Caco-2 (cell line): ENCODE measurements at regions not wholly inside any gene's neighbourhood (a gene's known extent, or its start where the extent isn't known, plus 50 kb on each side); places are given as distances from the start of the nearest gene placed in this dataset.

Source experiments
- BruUV-seq: library from RNA; stranded (reverse); fragments of 400-500 nt; replicated peaks from 2 replicates; lab custom pipeline; 2021; lab: Mats Ljungman, UMichigan
- CTCF ChIA-PET: fragments of 300-600 bp; sonication (Branson Sonifier 250); formaldehyde crosslinking; loops from one replicate; lab custom pipeline; 2022; ENCODE audit warnings: antibody characterized with exemption; lab: Charles Lee
- POLR2A ChIA-PET: fragments of 300-600 bp; sonication (Branson Sonifier 250); formaldehyde crosslinking; loops from one replicate; lab custom pipeline; 2022; ENCODE audit warnings: antibody characterized with exemption; lab: Charles Lee
- DNase-seq, 2 experiments: peaks; one replicate each; pipeline versions ENCODE4 v3.0.0 to v3.0.0-alpha.2; 2020 to 2022
- H3K27me3 ChIP-seq: replicated peaks from 2 replicates; pipeline ENCODE4 v1.6.0; 2011; ENCODE audit warnings: low read length; ENCODE audit not compliant: control insufficient read depth, insufficient read depth
- H3K36me3 ChIP-seq: 2 replicates; pipeline ENCODE4 v1.5.1; 2011; ENCODE audit warnings: low read length; ENCODE audit not compliant: control insufficient read depth, insufficient read depth
- H3K4me1 ChIP-seq: fragments of 250-450 bp; sonication (Bioruptor Pico); 2 replicates; pipeline ENCODE4 v1.5.1; 2020; ENCODE audit warnings: mild to moderate bottlenecking
- H3K4me3 ChIP-seq: 2 replicates; pipeline ENCODE4 v1.5.1; 2011; ENCODE audit warnings: low read depth, mild to moderate bottlenecking, control low read depth, low read length
- H3K9me3 ChIP-seq: fragments of 250-450 bp; sonication (Bioruptor Pico); 2 replicates; pipeline ENCODE4 v1.5.1; 2020; ENCODE audit warnings: mild to moderate bottlenecking, moderate library complexity
- H3K27ac Mint-ChIP-seq: one replicate; pipeline ENCODE4 v1.8.0; 2022; ENCODE audit warnings: mixed read lengths; ENCODE audit not compliant: unreplicated experiment
- H3K27me3 Mint-ChIP-seq: one replicate; pipeline ENCODE4 v1.8.0; 2022; ENCODE audit warnings: mixed read lengths; ENCODE audit not compliant: insufficient read depth, unreplicated experiment
- H3K36me3 Mint-ChIP-seq: one replicate; pipeline ENCODE4 v1.8.0; 2022; ENCODE audit warnings: mild to moderate bottlenecking, mixed read lengths; ENCODE audit not compliant: insufficient read depth, unreplicated experiment
- H3K4me1 Mint-ChIP-seq: one replicate; pipeline ENCODE4 v1.8.0; 2022; ENCODE audit warnings: low read depth, mixed read lengths; ENCODE audit not compliant: unreplicated experiment
- H3K4me3 Mint-ChIP-seq: one replicate; pipeline ENCODE4 v1.8.0; 2022; ENCODE audit warnings: mild to moderate bottlenecking, moderate library complexity, mixed read lengths; ENCODE audit not compliant: unreplicated experiment
- H3K9me3 Mint-ChIP-seq: one replicate; pipeline ENCODE4 v1.8.0; 2022; ENCODE audit warnings: mixed read lengths; ENCODE audit not compliant: unreplicated experiment
- intact Hi-C: fragments of 100-400 bp; cut with micrococcal nuclease; formaldehyde crosslinking; loops from one replicate; pipeline ENCODE4 v1.10.0; 2022; ENCODE audit not compliant: unreplicated experiment
- TF ChIP-seq, protein P1 (sequence below), 2 experiments: fragments of 200-600 bp in 1 of 2; IDR thresholded peaks; 1 replicate in 1 of 2; 2 replicates in 1 of 2; pipeline versions ENCODE4 v1.5.1 to v1.8.0; 2011 to 2022; ENCODE audit warnings: antibody characterized with exemption in 1 of 2, control low read depth in 1 of 2, inconsistent platforms in 1 of 2, low read depth in 1 of 2, low read length in 1 of 2, mild to moderate bottlenecking in 1 of 2, moderate library complexity in 1 of 2; ENCODE audit not compliant: insufficient read depth in 1 of 2, severe bottlenecking in 1 of 2, unreplicated experiment in 1 of 2

GRCh38 chr12:79534029-79534867 is 156.5 kb downstream of the PAWR start:
- Histone ChIP-seq H3K4me1 (peaks cover 50% of the 10 kb centered on the region), H3K27me3 (no peaks in the 10 kb centered on the region), H3K4me3 (no peak overlapping the region), H3K9me3 (peaks cover 10% of the 10 kb centered on the region; the same call in 1 of the 2 replicates), H3K36me3 (no peaks in the 10 kb centered on the region)
- ChIA-PET CTCF (interaction anchor here (0.6 kb wide), 1 partner anchor 48 kb away, joined by 5 read pairs; no protein-coding TSS in a partner anchor), POLR2A (no interaction called here)
- Mint-ChIP-seq H3K4me1 (peaks cover 43% of the 10 kb centered on the region), H3K27ac (peak overlapping the region; percentile 13), H3K36me3 (peaks cover 18% of the 10 kb centered on the region), H3K9me3 (peaks cover 17% of the 10 kb centered on the region), H3K4me3 (no peak overlapping the region), H3K27me3 (no peaks in the 10 kb centered on the region)
- BruUV-seq = no TSS peak
- TF ChIP-seq, protein P1, sequence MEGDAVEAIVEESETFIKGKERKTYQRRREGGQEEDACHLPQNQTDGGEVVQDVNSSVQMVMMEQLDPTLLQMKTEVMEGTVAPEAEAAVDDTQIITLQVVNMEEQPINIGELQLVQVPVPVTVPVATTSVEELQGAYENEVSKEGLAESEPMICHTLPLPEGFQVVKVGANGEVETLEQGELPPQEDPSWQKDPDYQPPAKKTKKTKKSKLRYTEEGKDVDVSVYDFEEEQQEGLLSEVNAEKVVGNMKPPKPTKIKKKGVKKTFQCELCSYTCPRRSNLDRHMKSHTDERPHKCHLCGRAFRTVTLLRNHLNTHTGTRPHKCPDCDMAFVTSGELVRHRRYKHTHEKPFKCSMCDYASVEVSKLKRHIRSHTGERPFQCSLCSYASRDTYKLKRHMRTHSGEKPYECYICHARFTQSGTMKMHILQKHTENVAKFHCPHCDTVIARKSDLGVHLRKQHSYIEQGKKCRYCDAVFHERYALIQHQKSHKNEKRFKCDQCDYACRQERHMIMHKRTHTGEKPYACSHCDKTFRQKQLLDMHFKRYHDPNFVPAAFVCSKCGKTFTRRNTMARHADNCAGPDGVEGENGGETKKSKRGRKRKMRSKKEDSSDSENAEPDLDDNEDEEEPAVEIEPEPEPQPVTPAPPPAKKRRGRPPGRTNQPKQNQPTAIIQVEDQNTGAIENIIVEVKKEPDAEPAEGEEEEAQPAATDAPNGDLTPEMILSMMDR (IDR thresholded peaks at IDR 0.05; ENCODE audit: insufficient read depth in 1 of 2, low read depth in 1 of 2, low read length in 1 of 2, severe bottlenecking in 1 of 2, unreplicated experiment in 1 of 2) = no peak
- intact Hi-C loops = no loop called here
- DNase-seq = no peak

- DNase-seq = no peak
- POLR2A ChIA-PET = no interaction called here
- no peaks in the 10 kb centered on the region for H3K27me3 Mint-ChIP-seq
- H3K4me1 ChIP-seq = peaks cover 59% of the 10 kb centered on the region
- no peaks in the 10 kb centered on the region for H3K36me3 ChIP-seq
- no peaks in the 10 kb centered on the region for H3K27me3 ChIP-seq
- H3K27ac Mint-ChIP-seq = no peak overlapping the region
- H3K4me3 Mint-ChIP-seq = no peak overlapping the region
- intact Hi-C loops = no loop called here
- no TSS peak for BruUV-seq
- H3K4me1 Mint-ChIP-seq = peaks cover 44% of the 10 kb centered on the region
- peaks cover 20% of the 10 kb centered on the region for H3K9me3 Mint-ChIP-seq
- peaks cover 20% of the 10 kb centered on the region for H3K36me3 Mint-ChIP-seq
- TF ChIP-seq, protein P1 (IDR thresholded peaks at IDR 0.05; ENCODE audit: insufficient read depth in 1 of 2, low read depth in 1 of 2, low read length in 1 of 2, severe bottlenecking in 1 of 2, unreplicated experiment in 1 of 2) = no peak
- H3K4me3 ChIP-seq = no peak overlapping the region
- CTCF ChIA-PET = no interaction called here
- peaks cover 13% of the 10 kb centered on the region; the same call in 1 of the 2 replicates for H3K9me3 ChIP-seq
Measured at GRCh38 chr12:79532907-79533288, 157.9 kb downstream of the PAWR start.

DNA sequence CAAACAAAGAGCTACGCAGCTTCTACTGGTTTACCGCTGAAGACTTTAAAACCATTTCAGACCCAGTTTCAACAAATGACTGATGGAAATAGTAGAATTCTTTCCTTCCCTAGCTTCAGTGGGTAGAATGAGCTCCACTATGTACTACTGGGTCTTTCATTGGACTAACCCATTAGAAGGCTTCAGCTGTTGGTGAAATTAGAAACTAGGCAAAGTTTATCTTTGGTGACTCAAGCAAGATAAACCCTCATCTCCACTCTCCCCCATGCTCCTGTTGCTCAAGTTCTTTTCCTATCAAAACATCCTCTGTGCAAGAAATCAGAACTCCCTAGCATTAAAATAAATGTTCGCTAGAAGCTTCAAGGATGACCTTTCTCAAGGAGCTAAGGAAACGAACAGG is 159.2 kb downstream of the PAWR start:
- CTCF ChIA-PET = interaction anchor here (0.6 to 0.7 kb wide), 3 partner anchors 61 to 179 kb away, joined by 4 read pairs; no protein-coding TSS in a partner anchor
- intact Hi-C loops = no loop called here
- Histone ChIP-seq H3K9me3 (peaks cover 13% of the 10 kb centered on the region; the same call in 1 of the 2 replicates), H3K36me3 (no peaks in the 10 kb centered on the region), H3K27me3 (no peaks in the 10 kb centered on the region), H3K4me3 (no peak overlapping the region), H3K4me1 (peaks cover 62% of the 10 kb centered on the region)
- DNase-seq = no peak
- BruUV-seq = no TSS peak
- TF ChIP-seq, protein P1 (IDR thresholded peaks at IDR 0.05; ENCODE audit: insufficient read depth in 1 of 2, low read depth in 1 of 2, low read length in 1 of 2, severe bottlenecking in 1 of 2, unreplicated experiment in 1 of 2) = no peak
- H3K4me1 Mint-ChIP-seq = peaks cover 36% of the 10 kb centered on the region
- H3K9me3 Mint-ChIP-seq = peaks cover 20% of the 10 kb centered on the region
- H3K27ac Mint-ChIP-seq = peak overlapping the region; percentile 72
- H3K27me3 Mint-ChIP-seq = no peaks in the 10 kb centered on the region
- no peak overlapping the region for H3K4me3 Mint-ChIP-seq
- peaks cover 20% of the 10 kb centered on the region for H3K36me3 Mint-ChIP-seq
- POLR2A ChIA-PET = interaction anchor here (0.7 to 1.0 kb wide), 2 partner anchors 16 to 161 kb away, joined by 3 read pairs; no protein-coding TSS in a partner anchor
